ENCODE measurements at regions not wholly inside any gene's neighbourhood (a gene's known extent, or its start where the extent isn't known, plus 50 kb on each side); places are given as distances from the start of the nearest gene placed in this dataset.

GRCh38 chr16:55232822-55233221, 91.2 kb upstream of the IRX6 start:
- no peaks in the 10 kb centered on the region for H3K4me1 Mint-ChIP-seq (ENCODE audit: low read depth)
- no peak overlapping the region for H3K27ac Mint-ChIP-seq
- no peak overlapping the region for H3K4me3 Mint-ChIP-seq (ENCODE audit: low read depth)
- no peaks in the 10 kb centered on the region for H3K27me3 Mint-ChIP-seq (ENCODE audit: low read depth)
- DNase-seq (ENCODE audit: low spot score): no peak
- H3K36me3 Mint-ChIP-seq (ENCODE audit: low read depth): no peaks in the 10 kb centered on the region
- intact Hi-C loops (cut with micrococcal nuclease): no loop called here
- H3K9me3 Mint-ChIP-seq: no peaks in the 10 kb centered on the region

- Mint-ChIP-seq H3K27me3 (ENCODE audit: low read depth) (no peaks in the 10 kb centered on the region), H3K27ac (no peak overlapping the region), H3K4me1 (ENCODE audit: low read depth) (no peaks in the 10 kb centered on the region), H3K9me3 (no peaks in the 10 kb centered on the region), H3K36me3 (ENCODE audit: low read depth) (no peaks in the 10 kb centered on the region), H3K4me3 (ENCODE audit: low read depth) (no peak overlapping the region)
- DNase-seq (ENCODE audit: low spot score): no peak
- intact Hi-C loops (cut with micrococcal nuclease): no loop called here
Measured at GRCh38 chr16:55233464-55233863, 90.5 kb upstream of the IRX6 start.

GRCh38 chr16:55236655-55237054, 87.3 kb upstream of the IRX6 start:
- H3K9me3 Mint-ChIP-seq: no peaks in the 10 kb centered on the region
- H3K27me3 Mint-ChIP-seq (ENCODE audit: low read depth): no peaks in the 10 kb centered on the region
- no peak for DNase-seq (ENCODE audit: low spot score)
- H3K4me1 Mint-ChIP-seq (ENCODE audit: low read depth): no peaks in the 10 kb centered on the region
- intact Hi-C loops (cut with micrococcal nuclease): no loop called here
- no peak overlapping the region for H3K27ac Mint-ChIP-seq
- H3K4me3 Mint-ChIP-seq (ENCODE audit: low read depth): no peak overlapping the region
- no peaks in the 10 kb centered on the region for H3K36me3 Mint-ChIP-seq (ENCODE audit: low read depth)

GRCh38 chr16:55239723-55240122, 84.3 kb upstream of the IRX6 start:
- DNase-seq (ENCODE audit: low spot score): no peak
- H3K27me3 Mint-ChIP-seq (ENCODE audit: low read depth): no peaks in the 10 kb centered on the region
- intact Hi-C loops (cut with micrococcal nuclease): no loop called here
- no peaks in the 10 kb centered on the region for H3K36me3 Mint-ChIP-seq (ENCODE audit: low read depth)
- H3K9me3 Mint-ChIP-seq: no peaks in the 10 kb centered on the region
- H3K27ac Mint-ChIP-seq: no peak overlapping the region
- H3K4me1 Mint-ChIP-seq (ENCODE audit: low read depth): no peaks in the 10 kb centered on the region
- H3K4me3 Mint-ChIP-seq (ENCODE audit: low read depth): no peak overlapping the region

- no peaks in the 10 kb centered on the region for H3K27me3 Mint-ChIP-seq (ENCODE audit: low read depth)
- no peaks in the 10 kb centered on the region for H3K4me1 Mint-ChIP-seq (ENCODE audit: low read depth)
- intact Hi-C loops (cut with micrococcal nuclease): no loop called here
- no peak overlapping the region for H3K4me3 Mint-ChIP-seq (ENCODE audit: low read depth)
- H3K36me3 Mint-ChIP-seq (ENCODE audit: low read depth): no peaks in the 10 kb centered on the region
- no peaks in the 10 kb centered on the region for H3K9me3 Mint-ChIP-seq
- no peak overlapping the region for H3K27ac Mint-ChIP-seq
- DNase-seq (ENCODE audit: low spot score): no peak
Measured at GRCh38 chr16:55240888-55241287, 83.1 kb upstream of the IRX6 start.

GRCh38 chr16:55242667-55243066, 81.3 kb upstream of the IRX6 start:
- no peaks in the 10 kb centered on the region for H3K9me3 Mint-ChIP-seq
- intact Hi-C loops (cut with micrococcal nuclease): no loop called here
- no peak for DNase-seq (ENCODE audit: low spot score)
- no peak overlapping the region for H3K27ac Mint-ChIP-seq
- no peaks in the 10 kb centered on the region for H3K27me3 Mint-ChIP-seq (ENCODE audit: low read depth)
- no peaks in the 10 kb centered on the region for H3K36me3 Mint-ChIP-seq (ENCODE audit: low read depth)
- no peaks in the 10 kb centered on the region for H3K4me1 Mint-ChIP-seq (ENCODE audit: low read depth)
- no peak overlapping the region for H3K4me3 Mint-ChIP-seq (ENCODE audit: low read depth)

GRCh38 chr16:55248058-55248457, 75.9 kb upstream of the IRX6 start:
- H3K36me3 Mint-ChIP-seq (ENCODE audit: low read depth): no peaks in the 10 kb centered on the region
- H3K27me3 Mint-ChIP-seq (ENCODE audit: low read depth): no peaks in the 10 kb centered on the region
- no peak for DNase-seq (ENCODE audit: low spot score)
- intact Hi-C loops (cut with micrococcal nuclease): no loop called here
- H3K27ac Mint-ChIP-seq: no peak overlapping the region
- H3K9me3 Mint-ChIP-seq: no peaks in the 10 kb centered on the region
- no peak overlapping the region for H3K4me3 Mint-ChIP-seq (ENCODE audit: low read depth)
- H3K4me1 Mint-ChIP-seq (ENCODE audit: low read depth): no peaks in the 10 kb centered on the region

- H3K4me3 Mint-ChIP-seq (ENCODE audit: low read depth): no peak overlapping the region
- no peak for DNase-seq (ENCODE audit: low spot score)
- intact Hi-C loops (cut with micrococcal nuclease): no loop called here
Measured at GRCh38 chr16:55248494-55248893, 75.5 kb upstream of the IRX6 start.

GRCh38 chr16:55249361-55249760, 74.6 kb upstream of the IRX6 start:
- Mint-ChIP-seq H3K36me3 (ENCODE audit: low read depth) (no peaks in the 10 kb centered on the region), H3K27me3 (ENCODE audit: low read depth) (peaks cover 2% of the 10 kb centered on the region), H3K4me3 (ENCODE audit: low read depth) (no peak overlapping the region), H3K27ac (no peak overlapping the region), H3K4me1 (ENCODE audit: low read depth) (no peaks in the 10 kb centered on the region), H3K9me3 (no peaks in the 10 kb centered on the region)
- no peak for DNase-seq (ENCODE audit: low spot score)
- intact Hi-C loops (cut with micrococcal nuclease): no loop called here

More at GRCh38 chr16:55248494-55248893, 75.5 kb upstream of the IRX6 start:
- no peaks in the 10 kb centered on the region for H3K9me3 Mint-ChIP-seq
- H3K27me3 Mint-ChIP-seq (ENCODE audit: low read depth): no peaks in the 10 kb centered on the region
- H3K36me3 Mint-ChIP-seq (ENCODE audit: low read depth): no peaks in the 10 kb centered on the region
- no peaks in the 10 kb centered on the region for H3K4me1 Mint-ChIP-seq (ENCODE audit: low read depth)
- no peak overlapping the region for H3K27ac Mint-ChIP-seq

- no peak overlapping the region for H3K4me3 Mint-ChIP-seq (ENCODE audit: low read depth)
- no peaks in the 10 kb centered on the region for H3K4me1 Mint-ChIP-seq (ENCODE audit: low read depth)
- no peak for DNase-seq (ENCODE audit: low spot score)
- no peak overlapping the region for H3K27ac Mint-ChIP-seq
- H3K36me3 Mint-ChIP-seq (ENCODE audit: low read depth): no peaks in the 10 kb centered on the region
- intact Hi-C loops (cut with micrococcal nuclease): no loop called here
- peaks cover 2% of the 10 kb centered on the region for H3K27me3 Mint-ChIP-seq (ENCODE audit: low read depth)
- H3K9me3 Mint-ChIP-seq: no peaks in the 10 kb centered on the region
Measured at GRCh38 chr16:55249936-55250335, 74.1 kb upstream of the IRX6 start.

GRCh38 chr16:55250701-55251100, 73.3 kb upstream of the IRX6 start:
- no peaks in the 10 kb centered on the region for H3K4me1 Mint-ChIP-seq (ENCODE audit: low read depth)
- DNase-seq (ENCODE audit: low spot score): no peak
- intact Hi-C loops (cut with micrococcal nuclease): no loop called here

GRCh38 chr16:55251151-55251550, 72.9 kb upstream of the IRX6 start:
- no peak overlapping the region for H3K4me3 Mint-ChIP-seq (ENCODE audit: low read depth)
- no peak overlapping the region for H3K27ac Mint-ChIP-seq
- intact Hi-C loops (cut with micrococcal nuclease): no loop called here
- H3K27me3 Mint-ChIP-seq (ENCODE audit: low read depth): peaks cover 2% of the 10 kb centered on the region
- no peaks in the 10 kb centered on the region for H3K4me1 Mint-ChIP-seq (ENCODE audit: low read depth)
- no peaks in the 10 kb centered on the region for H3K9me3 Mint-ChIP-seq
- H3K36me3 Mint-ChIP-seq (ENCODE audit: low read depth): no peaks in the 10 kb centered on the region
- DNase-seq (ENCODE audit: low spot score): no peak

More at GRCh38 chr16:55250701-55251100, 73.3 kb upstream of the IRX6 start:
- Mint-ChIP-seq H3K4me3 (ENCODE audit: low read depth) (no peak overlapping the region), H3K36me3 (ENCODE audit: low read depth) (no peaks in the 10 kb centered on the region), H3K27ac (no peak overlapping the region), H3K9me3 (no peaks in the 10 kb centered on the region), H3K27me3 (ENCODE audit: low read depth) (peaks cover 2% of the 10 kb centered on the region)

- Mint-ChIP-seq H3K4me1 (ENCODE audit: low read depth) (no peaks in the 10 kb centered on the region), H3K36me3 (ENCODE audit: low read depth) (no peaks in the 10 kb centered on the region)
- no peak for DNase-seq (ENCODE audit: low spot score)
Measured at GRCh38 chr16:55252577-55252976, 71.4 kb upstream of the IRX6 start.

GRCh38 chr16:55253987-55254386, 70.0 kb upstream of the IRX6 start:
- Mint-ChIP-seq H3K4me3 (ENCODE audit: low read depth) (no peak overlapping the region), H3K9me3 (no peaks in the 10 kb centered on the region), H3K27ac (no peak overlapping the region), H3K36me3 (ENCODE audit: low read depth) (no peaks in the 10 kb centered on the region), H3K27me3 (ENCODE audit: low read depth) (peaks cover 2% of the 10 kb centered on the region), H3K4me1 (ENCODE audit: low read depth) (peaks cover 1% of the 10 kb centered on the region)
- intact Hi-C loops (cut with micrococcal nuclease): no loop called here
- DNase-seq (ENCODE audit: low spot score): no peak

More at GRCh38 chr16:55252577-55252976, 71.4 kb upstream of the IRX6 start:
- H3K4me3 Mint-ChIP-seq (ENCODE audit: low read depth): no peak overlapping the region
- H3K27ac Mint-ChIP-seq: no peak overlapping the region
- intact Hi-C loops (cut with micrococcal nuclease): no loop called here
- peaks cover 2% of the 10 kb centered on the region for H3K27me3 Mint-ChIP-seq (ENCODE audit: low read depth)
- H3K9me3 Mint-ChIP-seq: no peaks in the 10 kb centered on the region

Data from activated T-helper 2 cell treated with anti-CD3 and anti-CD28 coated beads, Interferon-gamma antibody, Interleukin-2, Interleukin-4, amounts not matched to agents 10 μg/mL and 5 μg/mL and 100 μg/mL, durations not matched to agents 14 hours and 24 hours and 36 hours (primary cell).